ENCODE measurements at regions not wholly inside any gene's neighbourhood (a gene's known extent, or its start where the extent isn't known, plus 50 kb on each side); places are given as distances from the start of the nearest gene placed in this dataset.

- TF ChIP-seq CTCF (conservative IDR thresholded peaks at IDR 0.05) = no peak
- H3K27ac ChIP-seq = no peak overlapping the region
Observed at GRCh38 chr21:35349376-35350080, 300.4 kb upstream of the RUNX1 start.

DNA sequence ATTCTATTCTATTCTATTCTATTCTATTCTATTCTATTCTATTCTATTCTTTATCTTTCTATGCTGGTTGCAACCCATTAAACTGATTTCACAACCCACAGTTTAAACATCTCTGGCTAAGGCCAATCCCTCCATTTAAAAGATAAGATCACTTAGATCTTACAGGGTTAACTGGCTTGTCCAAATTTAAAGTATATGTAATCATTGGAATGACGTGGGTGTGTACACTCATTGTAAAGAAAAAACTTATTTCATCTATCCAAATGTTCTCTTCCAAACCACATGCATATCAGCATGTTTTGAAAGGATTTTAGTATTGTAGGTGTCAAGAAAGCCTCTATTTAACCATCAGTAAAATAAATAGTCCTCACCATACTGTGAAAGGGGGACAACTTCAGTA is 299.6 kb upstream of the RUNX1 start:
- no peak for TF ChIP-seq CTCF (conservative IDR thresholded peaks at IDR 0.05)
- no peak overlapping the region for H3K27ac ChIP-seq

- no peak overlapping the region for H3K27ac ChIP-seq
- TF ChIP-seq CTCF (conservative IDR thresholded peaks at IDR 0.05) = no peak
Observed at GRCh38 chr21:35346697-35347096, 297.6 kb upstream of the RUNX1 start.

- H3K27ac ChIP-seq = no peak overlapping the region
- TF ChIP-seq CTCF (conservative IDR thresholded peaks at IDR 0.05) = no peak
Observed at GRCh38 chr21:35345954-35346353, 296.9 kb upstream of the RUNX1 start.

- H3K27ac ChIP-seq = no peak overlapping the region
- TF ChIP-seq CTCF (conservative IDR thresholded peaks at IDR 0.05) = no peak
Observed at GRCh38 chr21:35344582-35344981, 295.5 kb upstream of the RUNX1 start.

- TF ChIP-seq CTCF (conservative IDR thresholded peaks at IDR 0.05) = no peak
- H3K27ac ChIP-seq = no peak overlapping the region
Observed at GRCh38 chr21:35343046-35343819, 294.1 kb upstream of the RUNX1 start.

- TF ChIP-seq CTCF (conservative IDR thresholded peaks at IDR 0.05) = no peak
- no peak overlapping the region for H3K27ac ChIP-seq
Observed at GRCh38 chr21:35342440-35342839, 293.3 kb upstream of the RUNX1 start.

All from VCaP (cell line).